ENCODE measurements at regions not wholly inside any gene's neighbourhood (a gene's known extent, or its start where the extent isn't known, plus 50 kb on each side); places are given as distances from the start of the nearest gene placed in this dataset.

DNA sequence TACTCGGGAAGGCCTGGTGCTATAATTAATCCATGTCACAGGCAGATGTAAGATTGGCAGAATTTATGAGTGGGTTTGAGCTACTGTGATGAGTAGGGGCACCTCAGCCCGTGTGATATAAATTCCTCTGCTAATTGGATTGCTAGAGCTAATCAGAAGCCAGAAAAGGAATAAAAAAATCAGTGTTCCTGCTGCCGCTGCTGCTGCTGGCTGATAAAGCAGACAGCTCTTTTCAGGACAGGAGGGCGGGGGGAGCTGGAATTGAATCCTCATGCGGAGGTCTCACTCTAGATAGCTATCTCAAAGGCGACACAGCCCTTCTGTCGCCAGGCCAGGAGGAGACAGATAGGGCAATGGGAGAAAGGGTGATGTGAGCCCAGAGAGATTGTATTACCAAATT, 182.7 kb upstream of the ZFHX3 start:
- no peak for TF ChIP-seq CTCF (IDR thresholded peaks at IDR 0.05)
- no peak for TF ChIP-seq POLR2A (IDR thresholded peaks at IDR 0.05)
